SK-N-SH treated with all-trans-retinoic acid at 6 μM for 48 hours (cell line): ENCODE measurements at regions not wholly inside any gene's neighbourhood (a gene's known extent, or its start where the extent isn't known, plus 50 kb on each side); places are given as distances from the start of the nearest gene placed in this dataset.

ENCODE experiments used
- ATAC-seq: fragments of 200-7000 bp; cut with Tn5 transposase; 3 replicates; pipeline ENCODE4 v1.9.1; 2020; ENCODE audit warnings: mild to moderate bottlenecking, moderate library complexity
- ARNTL ChIP-seq: fragments of 450-650 bp; formaldehyde crosslinking; IDR thresholded peaks from 2 replicates; pipeline ENCODE4 v1.5.0; 2020; ENCODE audit warnings: low read depth, mild to moderate bottlenecking, moderate library complexity, borderline replicate concordance
- BACH2 ChIP-seq: fragments of 250-450 bp; sonication (Bioruptor Pico); IDR thresholded peaks from 2 replicates; pipeline ENCODE4 v1.9.0; 2021; ENCODE audit warnings: mild to moderate bottlenecking, borderline replicate concordance
- CSDC2 ChIP-seq: fragments of 250-450 bp; sonication (Bioruptor Pico); IDR thresholded peaks from 2 replicates; pipeline ENCODE4 v1.5.0; 2020; ENCODE audit warnings: mild to moderate bottlenecking, moderate library complexity
- CSRNP3 ChIP-seq: fragments of 250-450 bp; sonication (Bioruptor Pico); IDR thresholded peaks from 2 replicates; pipeline ENCODE4 v1.5.1; 2021; ENCODE audit warnings: mild to moderate bottlenecking, moderate library complexity
- ESRRG ChIP-seq: fragments of 250-450 bp; sonication (Bioruptor Pico); IDR thresholded peaks from 2 replicates; pipeline ENCODE4 v1.6.1; 2021; ENCODE audit warnings: mild to moderate bottlenecking
- GLIS3 ChIP-seq: fragments of 250-450 bp; sonication (Bioruptor Pico); IDR thresholded peaks from 2 replicates; pipeline ENCODE4 v1.5.0; 2020; ENCODE audit warnings: mild to moderate bottlenecking, moderate library complexity
- ISL1 ChIP-seq: fragments of 250-450 bp; sonication (Bioruptor Pico); IDR thresholded peaks from 2 replicates; pipeline ENCODE4 v2.1.2; 2022; ENCODE audit warnings: mild to moderate bottlenecking, moderate library complexity
- OSR1 ChIP-seq: fragments of 250-450 bp; sonication (Bioruptor Pico); IDR thresholded peaks from 2 replicates; pipeline ENCODE4 v1.8.0; 2022; ENCODE audit warnings: moderate library complexity, mild to moderate bottlenecking, inconsistent platforms
- PATZ1 ChIP-seq: fragments of 250-450 bp; sonication (Bioruptor Pico); IDR thresholded peaks from 2 replicates; pipeline ENCODE4 v1.8.0; 2020; ENCODE audit warnings: mild to moderate bottlenecking, moderate library complexity, borderline replicate concordance
- PPARA ChIP-seq: fragments of 250-450 bp; sonication (Bioruptor Pico); IDR thresholded peaks from 2 replicates; pipeline ENCODE4 v1.5.0; 2020; ENCODE audit warnings: mild to moderate bottlenecking, borderline replicate concordance
- RARB ChIP-seq: fragments of 250-450 bp; sonication (Bioruptor Pico); IDR thresholded peaks from 2 replicates; pipeline ENCODE4 v1.8.0; 2021; ENCODE audit warnings: mild to moderate bottlenecking, moderate library complexity
- SNAI2 ChIP-seq: fragments of 250-450 bp; sonication (Bioruptor Pico); IDR thresholded peaks from 2 replicates; pipeline ENCODE4 v1.5.0; 2020; ENCODE audit warnings: mild to moderate bottlenecking, moderate library complexity
- TCF4 ChIP-seq: fragments of 250-450 bp; sonication (Bioruptor Pico); IDR thresholded peaks from 2 replicates; pipeline ENCODE4 v1.8.0; 2021; ENCODE audit warnings: mild to moderate bottlenecking, moderate library complexity, borderline replicate concordance
- TOX ChIP-seq: fragments of 250-450 bp; sonication (Bioruptor Pico); IDR thresholded peaks from 2 replicates; pipeline ENCODE4 v1.8.0; 2021; ENCODE audit warnings: mild to moderate bottlenecking, moderate library complexity, borderline replicate concordance
- TSHZ2 ChIP-seq: fragments of 250-450 bp; sonication (Bioruptor Pico); IDR thresholded peaks from 2 replicates; pipeline ENCODE4 v1.5.0; 2020; ENCODE audit warnings: mild to moderate bottlenecking, moderate library complexity
- ZC3H10 ChIP-seq: fragments of 250-450 bp; sonication (Bioruptor Pico); IDR thresholded peaks from 2 replicates; pipeline ENCODE4 v1.5.1; 2021; ENCODE audit warnings: mild to moderate bottlenecking, moderate library complexity
- ZFP3 ChIP-seq: fragments of 250-450 bp; sonication (Bioruptor Pico); IDR thresholded peaks from 2 replicates; pipeline ENCODE4 v1.5.0; 2020; ENCODE audit warnings: mild to moderate bottlenecking, moderate library complexity
- ZFP30 ChIP-seq: fragments of 450-650 bp; formaldehyde crosslinking; IDR thresholded peaks from 2 replicates; pipeline ENCODE4 v1.5.0; 2022; ENCODE audit warnings: mild to moderate bottlenecking, moderate library complexity
- ZNF565 ChIP-seq: fragments of 450-650 bp; formaldehyde crosslinking; conservative IDR thresholded peaks from 2 replicates; pipeline ENCODE4 v1.5.0; 2020; ENCODE audit warnings: low read depth, mild to moderate bottlenecking, moderate library complexity
- ZNF70 ChIP-seq: fragments of 450-650 bp; formaldehyde crosslinking; IDR thresholded peaks from 2 replicates; pipeline ENCODE4 v1.5.0; 2020; ENCODE audit warnings: mild to moderate bottlenecking, moderate library complexity
- ZNF8 ChIP-seq: fragments of 450-650 bp; formaldehyde crosslinking; IDR thresholded peaks from 2 replicates; pipeline ENCODE4 v1.5.0; 2020; ENCODE audit warnings: mild to moderate bottlenecking, moderate library complexity
- TF ChIP-seq, protein P1 (sequence below): fragments of 250-450 bp; sonication (Bioruptor Pico); IDR thresholded peaks from 2 replicates; pipeline ENCODE4 v1.5.1; 2020; ENCODE audit warnings: low read depth, mild to moderate bottlenecking, moderate library complexity

- ATAC-seq = no peak
- TF ChIP-seq ZFP3 = no peak
- no peak for TF ChIP-seq ZFP30 (CRISPR knock-in tag)
- TF ChIP-seq PATZ1 (CRISPR knock-in tag) = no peak
- TF ChIP-seq, protein P1, sequence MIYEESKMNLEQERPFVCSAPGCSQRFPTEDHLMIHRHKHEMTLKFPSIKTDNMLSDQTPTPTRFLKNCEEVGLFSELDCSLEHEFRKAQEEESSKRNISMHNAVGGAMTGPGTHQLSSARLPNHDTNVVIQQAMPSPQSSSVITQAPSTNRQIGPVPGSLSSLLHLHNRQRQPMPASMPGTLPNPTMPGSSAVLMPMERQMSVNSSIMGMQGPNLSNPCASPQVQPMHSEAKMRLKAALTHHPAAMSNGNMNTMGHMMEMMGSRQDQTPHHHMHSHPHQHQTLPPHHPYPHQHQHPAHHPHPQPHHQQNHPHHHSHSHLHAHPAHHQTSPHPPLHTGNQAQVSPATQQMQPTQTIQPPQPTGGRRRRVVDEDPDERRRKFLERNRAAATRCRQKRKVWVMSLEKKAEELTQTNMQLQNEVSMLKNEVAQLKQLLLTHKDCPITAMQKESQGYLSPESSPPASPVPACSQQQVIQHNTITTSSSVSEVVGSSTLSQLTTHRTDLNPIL = no peak
- TF ChIP-seq CSDC2 (CRISPR knock-in tag) = no peak
- no peak for TF ChIP-seq ZC3H10 (CRISPR knock-in tag)
- TF ChIP-seq TCF4 (CRISPR knock-in tag) = no peak
- no peak for TF ChIP-seq ARNTL (CRISPR knock-in tag)
- TF ChIP-seq BACH2 (CRISPR knock-in tag) = no peak
- TF ChIP-seq ESRRG (CRISPR knock-in tag) = no peak
- no peak for TF ChIP-seq PPARA
- no peak for TF ChIP-seq ISL1
- no peak for TF ChIP-seq ZNF8 (CRISPR knock-in tag)
- TF ChIP-seq SNAI2 = no peak
- TF ChIP-seq ZNF565 (CRISPR knock-in tag) = no peak
Measured at GRCh38 chr18:42211201-42211600, 256.2 kb downstream of the PIK3C3 start.

DNA sequence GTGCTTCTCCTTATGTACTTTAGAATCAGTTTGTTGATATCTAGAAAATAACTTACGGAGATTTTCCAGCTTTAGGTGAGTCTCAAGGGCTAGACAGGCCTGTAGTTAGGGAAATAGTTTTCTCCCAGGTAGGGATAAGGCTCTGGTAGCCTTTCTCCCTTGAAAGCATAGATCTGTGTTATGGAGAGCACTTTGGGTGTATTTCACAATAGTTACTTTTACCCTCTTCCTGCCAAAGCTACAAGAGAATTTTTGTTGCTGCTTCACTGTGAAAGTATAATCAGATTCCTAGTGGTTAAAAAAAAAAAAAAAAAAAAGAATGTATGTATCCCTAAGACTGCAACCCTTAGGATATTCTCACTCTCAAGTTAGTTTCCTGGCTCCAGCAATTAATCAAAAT, 267.5 kb downstream of the PIK3C3 start:
- ATAC-seq = no peak
- TF ChIP-seq RARB (CRISPR knock-in tag) = no peak
- no peak for TF ChIP-seq ARNTL (CRISPR knock-in tag)
- no peak for TF ChIP-seq TCF4 (CRISPR knock-in tag)
- TF ChIP-seq BACH2 (CRISPR knock-in tag) = no peak
- TF ChIP-seq OSR1 (CRISPR knock-in tag) = no peak
- TF ChIP-seq ZC3H10 (CRISPR knock-in tag) = no peak
- TF ChIP-seq, protein P1 = no peak
- TF ChIP-seq ZFP3 = no peak
- TF ChIP-seq ZFP30 (CRISPR knock-in tag) = no peak
- no peak for TF ChIP-seq ZNF8 (CRISPR knock-in tag)
- no peak for TF ChIP-seq PATZ1 (CRISPR knock-in tag)
- no peak for TF ChIP-seq TSHZ2
- no peak for TF ChIP-seq ZNF70 (CRISPR knock-in tag)
- TF ChIP-seq CSDC2 (CRISPR knock-in tag) = no peak
- no peak for TF ChIP-seq ESRRG (CRISPR knock-in tag)
- no peak for TF ChIP-seq CSRNP3 (CRISPR knock-in tag)

GRCh38 chr18:42228581-42228980, 273.5 kb downstream of the PIK3C3 start:
- ATAC-seq = no peak
- no peak for TF ChIP-seq ESRRG (CRISPR knock-in tag)
- no peak for TF ChIP-seq ZFP30 (CRISPR knock-in tag)
- no peak for TF ChIP-seq PPARA
- no peak for TF ChIP-seq TCF4 (CRISPR knock-in tag)
- TF ChIP-seq TOX (CRISPR knock-in tag) = no peak
- TF ChIP-seq BACH2 (CRISPR knock-in tag) = no peak
- TF ChIP-seq ZNF8 (CRISPR knock-in tag) = no peak
- no peak for TF ChIP-seq PATZ1 (CRISPR knock-in tag)
- no peak for TF ChIP-seq TSHZ2
- TF ChIP-seq GLIS3 (CRISPR knock-in tag) = no peak
